SK-N-SH (cell line): ENCODE measurements at regions not wholly inside any gene's neighbourhood (a gene's known extent, or its start where the extent isn't known, plus 50 kb on each side); places are given as distances from the start of the nearest gene placed in this dataset.
"Not testable (repeated sequence)": the region's sequence is repeated elsewhere in the genome, so short reads cannot be mapped to it uniquely, and the experiment has no call there.

ENCODE experiments used
- CTCF ChIA-PET: fragments of 300-600, 350-600 bp; formaldehyde crosslinking; extraction: SDS; loops from one replicate; lab custom pipeline; 2021; lab: Yijun Ruan, JAX
- POLR2A ChIA-PET: fragments of 350-600 bp; sonication (Branson Sonifier 250); formaldehyde crosslinking; extraction: SDS; loops from one replicate; lab custom pipeline; 2020; ENCODE audit warnings: antibody characterized with exemption, inconsistent platforms; lab: Yijun Ruan, JAX
- DNase-seq: peaks from one replicate; pipeline ENCODE4 v3.0.0; 2012
- H2AFZ ChIP-seq: fragments of 200-600 bp; sonication (generic); 2 replicates; pipeline ENCODE4 v1.8.1; 2016; ENCODE audit warnings: antibody characterized with exemption, mild to moderate bottlenecking, low read depth
- H3F3A ChIP-seq: fragments of 200-600 bp; sonication (generic); replicated peaks from 2 replicates; pipeline ENCODE3; 2016; ENCODE audit warnings: antibody characterized with exemption, mild to moderate bottlenecking; ENCODE audit not compliant: insufficient read depth
- H3K27ac ChIP-seq, 2 experiments: fragments of 200-500 bp in 1 of 2; fragments of 200-600 bp in 1 of 2; sonication (Bioruptor generic) in 1 of 2; sonication (generic), shearing (Covaris generic) in 1 of 2; 2 replicates each; pipeline versions ENCODE4 v1.5.1 to v1.6.1; 2014 to 2016; ENCODE audit warnings: low read depth in 2 of 2, inconsistent platforms in 1 of 2, low read length in 1 of 2, mild to moderate bottlenecking in 1 of 2, mixed read lengths in 1 of 2
- H3K27me3 ChIP-seq: fragments of 200-600 bp; sonication (generic), shearing (Covaris generic); 2 replicates; pipeline ENCODE4 v1.6.1; 2016; ENCODE audit warnings: mixed run types; ENCODE audit not compliant: insufficient read depth
- H3K36me3 ChIP-seq, 2 experiments: fragments of 200-500 bp in 1 of 2; fragments of 200-600 bp in 1 of 2; sonication (Bioruptor generic) in 1 of 2; sonication (generic) in 1 of 2; replicated peaks in 1 of 2; 2 replicates each; pipeline versions ENCODE3 to v1.5.1; 2014 to 2016; ENCODE audit warnings: low read length in 1 of 2, mild to moderate bottlenecking in 1 of 2; ENCODE audit not compliant: insufficient read depth in 2 of 2, control insufficient read depth in 1 of 2
- H3K4me1 ChIP-seq, 2 experiments: fragments of 200-500 bp in 1 of 2; fragments of 200-600 bp in 1 of 2; sonication (Bioruptor generic) in 1 of 2; sonication (generic), shearing (Covaris generic) in 1 of 2; 2 replicates each; pipeline versions ENCODE4 v1.5.1 to v1.6.1; 2014 to 2016; ENCODE audit warnings: low read depth in 1 of 2, low read length in 1 of 2, mixed run types in 1 of 2; ENCODE audit not compliant: insufficient read depth in 2 of 2, control insufficient read depth in 1 of 2
- H3K4me2 ChIP-seq: fragments of 200-600 bp; sonication (generic), shearing (Covaris generic); 2 replicates; pipeline ENCODE4 v1.6.1; 2017; ENCODE audit warnings: mixed run types
- H3K4me3 ChIP-seq, 2 experiments: fragments of 200-500 bp in 1 of 2; fragments of 200-600 bp in 1 of 2; sonication (Bioruptor generic) in 1 of 2; sonication (generic), shearing (Covaris generic) in 1 of 2; 2 replicates each; pipeline versions ENCODE4 v1.5.1 to v1.8.1; 2014 to 2016; ENCODE audit warnings: low read depth in 2 of 2, inconsistent platforms in 1 of 2, low read length in 1 of 2, mild to moderate bottlenecking in 1 of 2, mixed read lengths in 1 of 2, moderate library complexity in 1 of 2
- H3K79me2 ChIP-seq: fragments of 200-600 bp; sonication (generic); 2 replicates; pipeline ENCODE4 v1.8.1; 2017; ENCODE audit warnings: mild to moderate bottlenecking; ENCODE audit not compliant: insufficient read depth
- H3K9ac ChIP-seq: fragments of 200-600 bp; sonication (generic); 2 replicates; pipeline ENCODE4 v1.6.1; 2017; ENCODE audit warnings: mixed run types
- H3K9me2 ChIP-seq: fragments of 200-600 bp; sonication (generic); 2 replicates; pipeline ENCODE4 v1.6.1; 2017; ENCODE audit warnings: mixed run types
- H3K9me3 ChIP-seq: fragments of 200-600 bp; sonication (generic); 2 replicates; pipeline ENCODE4 v1.6.1; 2017; ENCODE audit warnings: mixed run types, mild to moderate bottlenecking, moderate library complexity
- H4K20me1 ChIP-seq: fragments of 200-600 bp; sonication (generic); 2 replicates; pipeline ENCODE4 v1.6.1; 2017; ENCODE audit warnings: mild to moderate bottlenecking, mixed run types; ENCODE audit not compliant: insufficient read depth
- CHD2 ChIP-seq: fragments of 150-350 bp; IDR thresholded peaks from 2 replicates; pipeline ENCODE4 v1.6.1; 2018; ENCODE audit warnings: low read length; ENCODE audit not compliant: partially characterized antibody
- FOSL2 ChIP-seq: IDR thresholded peaks from 2 replicates; pipeline ENCODE4 v1.4.0; 2012; ENCODE audit warnings: low read depth, mild to moderate bottlenecking, moderate library complexity, borderline replicate concordance
- GATA2 ChIP-seq: sonication (generic); formaldehyde crosslinking; IDR thresholded peaks from 2 replicates; pipeline ENCODE4 v1.5.0; 2020; ENCODE audit warnings: mild to moderate bottlenecking, missing genetic modification reagents
- NFIC ChIP-seq: IDR thresholded peaks from 2 replicates; pipeline ENCODE4 v1.4.0; 2012; ENCODE audit warnings: borderline replicate concordance
- REST ChIP-seq: IDR thresholded peaks from 2 replicates; pipeline ENCODE4 v1.6.1; 2012; ENCODE audit warnings: mild to moderate bottlenecking, low read depth, low read length, moderate library complexity
- RXRA ChIP-seq: IDR thresholded peaks from 2 replicates; pipeline ENCODE4 v1.4.0; 2012; ENCODE audit warnings: low read depth, mild to moderate bottlenecking, borderline replicate concordance
- TAF1 ChIP-seq: IDR thresholded peaks from 2 replicates; pipeline ENCODE4 v1.6.1; 2012; ENCODE audit warnings: low read depth, mild to moderate bottlenecking, low read length, moderate library complexity, borderline replicate concordance
- TEAD4 ChIP-seq: IDR thresholded peaks from 2 replicates; pipeline ENCODE4 v1.4.0; 2012; ENCODE audit warnings: mild to moderate bottlenecking, borderline replicate concordance; ENCODE audit not compliant: insufficient read depth
- WGBS: methylation state at CpG from one replicate; pipeline ENCODE4 v1.1.6; 2017; ENCODE audit warnings: low lambda C conversion rate; 5-methylcytosine and 5-hydroxymethylcytosine counted together
- TF ChIP-seq, protein P1 (sequence below): IDR thresholded peaks from 2 replicates; pipeline ENCODE4 v1.4.0; 2012; ENCODE audit warnings: low read depth, borderline replicate concordance
- TF ChIP-seq, protein P2 (sequence below): fragments of 150-350 bp; IDR thresholded peaks from 2 replicates; pipeline ENCODE4 v1.6.1; 2016; ENCODE audit warnings: mild to moderate bottlenecking, low read depth, low read length

- ChIA-PET CTCF (no interaction called here), POLR2A (no interaction called here)
- no peak for DNase-seq
- no peaks in the 10 kb centered on the region for H3K79me2 ChIP-seq
- H3K9me2 ChIP-seq, result no peaks in the 10 kb centered on the region
- no peak overlapping the region for H3K27ac ChIP-seq
- no peaks in the 10 kb centered on the region for H4K20me1 ChIP-seq
- H3K36me3 ChIP-seq, result no peaks in the 10 kb centered on the region
- H3K4me3 ChIP-seq, result no peak overlapping the region
- H3K27me3 ChIP-seq, result peaks cover 9% of the 10 kb centered on the region; the same call in 1 of the 2 replicates
- no peaks in the 10 kb centered on the region for H3K4me1 ChIP-seq
- no peak for TF ChIP-seq NFIC
- TF ChIP-seq, protein P1, sequence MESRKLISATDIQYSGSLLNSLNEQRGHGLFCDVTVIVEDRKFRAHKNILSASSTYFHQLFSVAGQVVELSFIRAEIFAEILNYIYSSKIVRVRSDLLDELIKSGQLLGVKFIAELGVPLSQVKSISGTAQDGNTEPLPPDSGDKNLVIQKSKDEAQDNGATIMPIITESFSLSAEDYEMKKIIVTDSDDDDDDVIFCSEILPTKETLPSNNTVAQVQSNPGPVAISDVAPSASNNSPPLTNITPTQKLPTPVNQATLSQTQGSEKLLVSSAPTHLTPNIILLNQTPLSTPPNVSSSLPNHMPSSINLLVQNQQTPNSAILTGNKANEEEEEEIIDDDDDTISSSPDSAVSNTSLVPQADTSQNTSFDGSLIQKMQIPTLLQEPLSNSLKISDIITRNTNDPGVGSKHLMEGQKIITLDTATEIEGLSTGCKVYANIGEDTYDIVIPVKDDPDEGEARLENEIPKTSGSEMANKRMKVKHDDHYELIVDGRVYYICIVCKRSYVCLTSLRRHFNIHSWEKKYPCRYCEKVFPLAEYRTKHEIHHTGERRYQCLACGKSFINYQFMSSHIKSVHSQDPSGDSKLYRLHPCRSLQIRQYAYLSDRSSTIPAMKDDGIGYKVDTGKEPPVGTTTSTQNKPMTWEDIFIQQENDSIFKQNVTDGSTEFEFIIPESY, result no peak
- no peak for TF ChIP-seq TEAD4
- no peak for TF ChIP-seq CHD2
- no peak for TF ChIP-seq RXRA
- TF ChIP-seq GATA2 (CRISPR knock-in tag), result no peak
- TF ChIP-seq TAF1, result no peak
- TF ChIP-seq, protein P2, sequence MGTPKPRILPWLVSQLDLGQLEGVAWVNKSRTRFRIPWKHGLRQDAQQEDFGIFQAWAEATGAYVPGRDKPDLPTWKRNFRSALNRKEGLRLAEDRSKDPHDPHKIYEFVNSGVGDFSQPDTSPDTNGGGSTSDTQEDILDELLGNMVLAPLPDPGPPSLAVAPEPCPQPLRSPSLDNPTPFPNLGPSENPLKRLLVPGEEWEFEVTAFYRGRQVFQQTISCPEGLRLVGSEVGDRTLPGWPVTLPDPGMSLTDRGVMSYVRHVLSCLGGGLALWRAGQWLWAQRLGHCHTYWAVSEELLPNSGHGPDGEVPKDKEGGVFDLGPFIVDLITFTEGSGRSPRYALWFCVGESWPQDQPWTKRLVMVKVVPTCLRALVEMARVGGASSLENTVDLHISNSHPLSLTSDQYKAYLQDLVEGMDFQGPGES, result no peak
- H3K4me2 ChIP-seq, result no peak overlapping the region
- no peaks in the 10 kb centered on the region for H3F3A ChIP-seq
- no peak overlapping the region for H3K9ac ChIP-seq
- 10% methylated on average over 3 of the region's 3 CpGs for WGBS
- no peak overlapping the region for H2AFZ ChIP-seq
- no peaks in the 10 kb centered on the region for H3K9me3 ChIP-seq
Measured at GRCh38 chr4:73335679-73336078, 68.4 kb upstream of the ALB start.

DNA sequence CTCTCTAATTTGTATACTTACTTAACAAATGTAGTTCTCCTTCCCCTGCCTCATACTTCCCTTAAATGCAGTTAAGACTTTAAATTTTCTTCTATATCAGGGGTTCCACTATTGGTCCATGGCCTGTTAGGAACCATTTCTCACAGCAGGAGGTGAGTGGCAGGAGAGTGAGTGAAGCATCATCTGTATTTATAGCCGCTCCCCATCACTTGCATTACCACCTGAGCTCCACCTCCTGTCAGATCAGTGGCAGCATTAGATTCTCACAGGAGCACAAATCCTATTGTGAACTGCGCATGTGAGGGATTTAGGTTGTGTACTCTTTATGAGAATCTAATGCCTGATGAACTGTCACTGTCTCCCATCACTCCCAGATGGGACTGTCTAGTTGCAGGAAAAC is 72.1 kb upstream of the ALB start:
- H3K4me1 ChIP-seq, H3K9me2 ChIP-seq, H3K27me3 ChIP-seq, H4K20me1 ChIP-seq, POLR2A ChIA-PET, H3F3A ChIP-seq, H3K4me2 ChIP-seq, H2AFZ ChIP-seq, H3K36me3 ChIP-seq, H3K4me3 ChIP-seq, H3K9ac ChIP-seq, H3K79me2 ChIP-seq, DNase-seq, H3K27ac ChIP-seq, H3K9me3 ChIP-seq: not testable (repeated sequence)
- CTCF ChIA-PET, result interaction anchor here (3.3 kb wide), 1 partner anchor 9 kb away, joined by 11 read pairs; no protein-coding TSS in a partner anchor
- 12% methylated on average over 2 of the region's 2 CpGs for WGBS

GRCh38 chr4:73329300-73329699 is 70.7 kb upstream of the ANKRD17 start:
- Histone ChIP-seq H3K27me3 (no peaks in the 10 kb centered on the region; the same call in 1 of the 2 replicates), H4K20me1 (no peaks in the 10 kb centered on the region), H3K79me2 (no peaks in the 10 kb centered on the region), H3K27ac (no peak overlapping the region), H3F3A (no peaks in the 10 kb centered on the region), H3K4me2 (no peak overlapping the region), H3K36me3 (no peaks in the 10 kb centered on the region), H2AFZ (no peak overlapping the region), H3K9me3 (no peaks in the 10 kb centered on the region), H3K4me3 (no peak overlapping the region), H3K9ac (no peak overlapping the region), H3K4me1 (no peaks in the 10 kb centered on the region), H3K9me2 (no peaks in the 10 kb centered on the region)
- ChIA-PET CTCF (no interaction called here), POLR2A (no interaction called here)
- 17% methylated on average over 4 of the region's 4 CpGs for WGBS
- TF ChIP-seq FOSL2, result no peak
- peak; percentile 37; the same call in 1 of the 2 replicates for TF ChIP-seq REST
- DNase-seq, result no peak

GRCh38 chr4:73325776-73326175 is 67.2 kb upstream of the ANKRD17 start:
- H3K27me3 ChIP-seq, H2AFZ ChIP-seq, H3K4me2 ChIP-seq, H3K9me3 ChIP-seq, H3K4me1 ChIP-seq, H3K36me3 ChIP-seq, POLR2A ChIA-PET, H3K9me2 ChIP-seq, H3K27ac ChIP-seq, H3F3A ChIP-seq, H4K20me1 ChIP-seq, DNase-seq, H3K4me3 ChIP-seq, H3K9ac ChIP-seq, H3K79me2 ChIP-seq: not testable (repeated sequence)
- 4% methylated on average over 4 of the region's 5 CpGs for WGBS
- CTCF ChIA-PET, result interaction anchor here (0.6 kb wide), 1 partner anchor 136 kb away, joined by 4 read pairs; no protein-coding TSS in a partner anchor
